Stimulated activated CD4-positive, alpha-beta T cell treated with anti-CD3 and anti-CD28 coated beads, Interleukin-4, amount 100 ng/mL, for 24 hours (primary cell): ENCODE measurements at regions not wholly inside any gene's neighbourhood (a gene's known extent, or its start where the extent isn't known, plus 50 kb on each side); places are given as distances from the start of the nearest gene placed in this dataset.

ENCODE experiments used
- DNase-seq: peaks from one replicate; pipeline ENCODE4 v3.0.0-alpha.2; 2020

DNA sequence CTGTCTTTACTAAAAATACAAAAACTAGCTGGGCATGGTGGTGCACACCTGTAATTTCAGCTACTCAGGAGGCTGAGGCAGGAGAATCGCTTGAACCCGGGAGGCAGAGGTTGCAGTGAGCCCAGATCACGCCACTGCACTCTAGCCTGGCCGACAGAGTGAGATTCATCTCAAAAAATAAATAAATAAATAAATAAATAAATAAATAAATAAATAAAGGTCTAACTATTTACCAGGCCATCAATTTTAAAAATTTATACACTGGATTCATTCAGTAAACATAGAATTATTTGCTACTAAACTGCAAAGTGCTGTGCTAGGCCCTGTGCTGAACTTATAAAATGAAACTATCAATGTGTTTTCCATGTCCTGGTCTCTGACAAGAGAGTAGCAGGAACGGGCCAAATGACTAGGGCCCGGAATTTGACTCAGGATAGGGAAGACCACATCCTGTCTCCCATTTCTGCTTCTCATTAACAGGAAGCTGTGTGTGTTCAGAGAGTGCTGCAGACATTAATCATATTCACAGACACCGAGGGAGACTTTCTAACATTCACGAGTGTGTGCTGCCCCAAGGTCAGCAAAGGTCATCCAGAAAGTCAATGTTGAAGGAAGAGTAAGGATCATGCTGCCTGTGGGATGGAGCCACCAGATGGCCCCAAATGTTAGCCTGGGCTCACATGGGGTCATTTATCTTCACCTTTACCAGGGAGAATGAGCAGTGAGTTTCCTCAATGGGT is 95.8 kb downstream of the SPP2 start:
- DNase-seq, result no peak

DNA sequence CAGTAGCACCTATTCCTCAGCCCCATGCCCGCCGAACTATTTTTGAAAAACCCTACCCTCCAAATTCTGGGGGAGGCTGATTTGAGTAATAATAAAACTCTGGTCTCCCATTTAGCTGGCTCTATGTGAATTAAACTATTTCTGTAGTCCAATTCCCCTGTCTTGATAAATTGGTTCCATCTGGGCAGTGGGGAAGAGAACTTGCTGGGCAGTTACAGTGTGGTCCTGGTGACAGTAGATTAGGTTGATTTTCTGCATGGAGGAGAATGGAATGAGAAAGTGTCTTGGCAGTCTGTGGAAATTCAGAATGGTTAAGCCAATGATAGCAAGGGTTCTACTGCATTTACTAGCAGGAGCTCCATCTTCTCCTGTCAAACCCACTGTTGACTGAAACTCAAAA is 95.0 kb downstream of the SPP2 start:
- DNase-seq, result no peak

DNA sequence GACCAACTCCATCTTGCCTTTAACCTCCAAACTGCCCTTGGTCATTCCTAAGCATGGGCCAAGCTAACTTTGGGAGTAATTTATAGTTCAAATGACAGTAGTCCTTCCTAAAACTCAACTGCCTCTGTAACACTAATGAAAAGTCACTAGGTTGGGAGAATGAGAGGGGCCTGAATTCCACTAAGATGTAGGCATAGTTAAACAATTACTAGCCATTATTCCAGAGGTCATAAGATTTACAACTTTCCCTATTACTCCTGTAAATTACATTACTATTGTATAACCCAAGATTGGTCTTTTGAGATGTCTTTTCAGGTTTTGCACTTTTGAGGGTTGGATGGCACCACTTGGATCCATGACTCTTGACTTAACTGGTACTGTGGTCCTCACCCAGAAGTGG is 94.6 kb downstream of the SPP2 start:
- no peak for DNase-seq

DNA sequence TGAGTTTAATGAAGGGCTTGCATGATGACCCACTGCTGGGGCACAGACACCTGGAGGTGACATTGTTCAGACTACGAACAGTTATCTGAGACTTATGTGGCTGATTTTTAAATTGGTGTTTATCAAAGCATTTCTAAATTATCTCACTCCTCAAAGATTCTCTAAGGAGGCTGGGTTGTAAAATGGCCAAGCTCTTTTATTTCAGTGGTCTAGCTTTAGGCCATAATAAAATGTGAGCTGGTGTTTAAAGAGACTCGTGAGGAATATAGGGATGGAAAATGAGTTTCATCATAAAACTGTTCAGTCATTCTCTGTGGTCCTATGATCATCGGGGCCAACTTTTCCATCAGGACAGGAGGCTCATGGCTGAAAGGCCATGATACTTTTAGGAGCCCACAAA is 93.4 kb downstream of the SPP2 start:
- no peak for DNase-seq

DNA sequence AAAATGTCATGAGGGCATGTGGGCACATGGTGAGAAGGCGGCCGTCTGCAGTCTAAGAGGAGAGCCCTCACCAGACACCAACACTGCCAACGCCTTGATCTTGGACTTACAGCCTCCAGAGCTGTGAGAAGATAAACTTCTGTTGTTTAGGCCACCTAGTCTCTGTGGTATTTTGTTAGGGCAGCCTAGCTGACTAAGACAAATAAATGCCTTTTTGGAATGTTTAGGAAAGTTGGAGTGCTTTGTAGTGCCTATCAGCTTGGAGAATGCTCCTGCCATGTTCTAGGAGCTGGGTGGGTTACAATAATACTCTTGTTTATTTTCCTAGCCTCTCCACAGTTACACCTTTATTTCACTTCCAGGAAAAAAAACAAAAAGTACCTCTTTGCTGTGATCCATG is 92.0 kb downstream of the SPP2 start:
- no peak for DNase-seq

DNA sequence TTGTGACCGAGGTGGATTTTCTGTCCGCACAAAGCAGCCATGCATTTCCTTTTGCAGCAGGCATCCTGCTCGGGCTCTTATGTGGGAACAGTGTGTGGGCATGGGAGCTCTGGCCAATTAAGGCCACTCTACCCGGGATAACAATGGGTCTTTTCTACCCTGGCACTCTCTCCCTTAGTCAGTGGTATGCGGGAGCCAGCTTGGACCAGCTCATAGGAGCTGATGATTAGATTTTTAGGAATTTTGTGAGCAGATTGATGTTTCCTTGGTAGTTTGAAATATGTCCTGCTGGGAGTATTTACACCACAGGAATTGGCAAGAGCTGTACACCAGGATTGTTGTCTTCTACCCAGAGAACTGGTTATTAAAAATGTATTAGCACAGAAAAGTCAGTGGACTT is 89.3 kb downstream of the SPP2 start:
- no peak for DNase-seq

DNA sequence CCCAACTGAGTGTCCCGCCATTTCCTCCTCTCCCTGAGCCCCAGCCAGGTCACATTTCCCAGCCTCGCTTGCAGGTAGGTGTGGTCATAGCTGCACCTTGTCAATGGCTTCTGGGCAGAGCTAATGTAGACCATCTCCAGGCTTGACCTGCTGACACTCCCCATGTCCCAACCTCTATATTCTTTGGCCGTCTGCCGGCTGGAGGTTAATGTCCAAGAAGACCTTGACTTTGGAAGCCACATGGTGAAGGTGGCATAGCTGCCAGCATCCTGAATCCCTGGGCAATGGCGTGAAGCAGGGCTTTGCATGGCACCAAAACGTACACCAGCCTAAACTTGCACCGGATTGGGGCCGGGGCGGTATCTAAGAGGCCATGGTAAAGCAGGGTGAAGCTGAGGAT is 88.3 kb downstream of the SPP2 start:
- DNase-seq, result no peak

DNA sequence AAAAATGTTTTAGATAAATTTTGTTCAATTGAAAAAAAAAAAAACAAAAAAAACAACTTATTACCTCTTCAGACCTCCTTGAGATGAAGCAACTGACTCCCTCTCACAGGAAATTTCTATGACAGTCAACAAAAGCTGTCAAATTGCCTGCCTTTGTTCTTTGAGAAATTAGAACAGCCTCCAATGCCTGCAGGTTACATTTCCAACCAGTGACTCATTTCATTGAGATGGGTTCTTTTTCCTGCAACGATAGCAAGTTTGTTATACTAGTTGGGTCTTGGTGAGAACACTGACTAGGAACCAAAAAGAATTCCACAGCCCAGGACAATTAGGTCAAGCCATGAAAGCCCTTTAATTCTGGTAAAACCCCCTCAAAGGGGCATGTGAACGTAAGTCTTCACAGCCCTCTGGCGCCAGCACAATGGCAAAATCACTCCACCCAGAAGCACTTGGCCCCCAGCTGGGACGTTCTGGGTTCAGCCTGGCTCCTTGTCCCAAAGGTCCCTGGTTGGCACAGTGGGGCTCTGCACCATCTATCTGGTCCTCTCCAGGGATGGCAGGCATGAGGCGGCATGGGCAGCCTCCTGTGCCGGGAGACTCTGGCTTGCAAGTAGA is 87.0 kb downstream of the SPP2 start:
- no peak for DNase-seq

DNA sequence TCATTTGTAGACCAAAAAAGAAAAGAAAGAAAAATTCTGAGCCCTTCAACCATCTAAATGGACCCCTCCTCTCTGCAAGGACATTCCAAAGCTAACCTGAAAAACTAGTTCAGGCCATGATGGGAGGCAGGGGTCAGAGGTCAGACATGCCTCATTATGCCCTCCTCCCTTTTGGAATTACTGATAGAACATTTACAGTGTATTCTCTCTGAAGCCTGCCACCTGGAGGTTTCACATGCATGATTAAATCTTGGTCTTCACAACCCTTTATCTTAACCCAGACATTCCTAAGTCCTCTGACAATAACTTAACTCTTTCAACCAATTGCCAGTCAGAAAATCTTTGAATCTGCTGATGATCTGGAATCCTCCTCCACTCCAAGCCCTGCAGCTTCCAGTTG is 86.0 kb downstream of the SPP2 start:
- no peak for DNase-seq

DNA sequence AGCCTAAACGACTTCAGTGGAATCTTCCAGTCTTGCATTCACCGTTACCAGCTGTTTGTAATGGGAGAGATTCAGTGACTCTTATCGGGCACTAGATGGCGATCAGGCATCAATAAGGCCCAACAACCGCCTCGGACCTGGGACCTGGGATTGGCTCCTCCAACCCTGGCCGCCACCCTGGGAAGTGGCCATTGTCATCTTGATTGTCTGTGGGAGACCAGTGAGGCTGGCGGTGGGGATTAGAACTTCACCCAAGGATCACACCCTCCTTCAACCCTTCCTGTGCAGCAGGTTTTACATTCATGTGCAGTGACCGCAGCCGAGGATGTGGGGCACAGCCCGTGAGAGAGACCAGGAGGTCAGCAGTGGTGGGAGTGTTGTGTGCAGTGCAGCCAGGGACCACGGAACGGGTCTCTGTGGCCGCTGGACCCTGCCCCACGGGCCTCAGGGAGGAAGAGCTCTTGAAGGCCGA is 85.3 kb downstream of the SPP2 start:
- DNase-seq, result peak; percentile 62

DNA sequence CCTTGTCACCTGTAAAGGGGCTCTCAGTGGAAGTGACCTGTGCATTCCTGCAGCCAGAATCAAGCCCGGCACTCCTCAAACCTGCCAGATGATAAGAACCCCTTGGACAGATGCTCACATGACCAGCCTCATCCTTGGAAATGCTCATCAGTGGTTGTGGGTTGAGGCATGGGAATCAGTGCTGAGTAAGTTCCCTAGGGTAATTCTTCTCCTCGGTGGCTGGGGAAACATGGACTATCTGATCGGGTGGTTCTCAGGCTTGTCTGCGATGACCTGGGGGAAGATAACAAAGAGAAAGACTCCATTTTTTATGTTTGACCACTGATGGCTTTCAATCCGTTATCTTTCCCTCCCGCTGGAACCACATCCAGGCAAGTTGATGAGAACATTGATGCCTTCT is 84.0 kb downstream of the SPP2 start:
- DNase-seq, result no peak

DNA sequence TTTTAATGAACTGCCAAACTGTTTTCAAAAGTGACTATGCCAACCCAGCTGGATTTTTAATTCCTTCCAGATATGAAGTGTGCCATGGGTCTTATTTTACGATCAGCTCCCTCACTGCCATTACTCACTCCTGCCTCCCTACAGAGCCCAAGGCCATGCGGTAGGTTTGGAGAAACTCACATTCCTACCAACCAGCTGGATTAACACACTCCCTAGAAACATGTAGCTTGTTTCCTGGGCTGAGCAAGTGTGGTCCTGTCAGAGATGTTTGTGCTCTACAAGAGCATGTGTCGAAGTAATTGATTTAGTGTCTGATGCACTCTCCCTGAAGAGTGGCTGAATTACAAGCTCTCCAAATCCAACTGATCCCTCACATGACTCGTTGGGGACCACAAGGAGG is 82.5 kb downstream of the SPP2 start:
- DNase-seq, result no peak

DNA sequence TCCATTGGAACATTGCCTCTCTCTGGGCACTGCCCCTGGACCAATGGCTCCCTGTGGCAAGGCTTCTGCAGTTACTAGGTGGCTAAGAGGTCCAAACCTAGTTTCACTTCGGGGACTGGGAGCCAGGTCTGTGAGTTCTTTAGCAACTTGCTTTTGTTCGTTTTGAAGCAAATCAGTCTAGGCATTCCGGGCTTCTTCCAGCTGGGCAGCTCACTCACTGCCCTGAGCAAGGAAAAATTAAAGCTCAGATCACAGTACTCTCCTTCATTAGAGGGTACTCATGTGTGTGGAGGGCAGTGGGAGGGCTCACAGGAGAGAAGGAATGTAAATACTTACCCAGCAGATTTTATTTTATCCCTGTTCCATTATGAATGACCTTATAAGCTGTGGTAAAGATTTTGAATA is 80.3 kb downstream of the SPP2 start:
- DNase-seq, result no peak

DNA sequence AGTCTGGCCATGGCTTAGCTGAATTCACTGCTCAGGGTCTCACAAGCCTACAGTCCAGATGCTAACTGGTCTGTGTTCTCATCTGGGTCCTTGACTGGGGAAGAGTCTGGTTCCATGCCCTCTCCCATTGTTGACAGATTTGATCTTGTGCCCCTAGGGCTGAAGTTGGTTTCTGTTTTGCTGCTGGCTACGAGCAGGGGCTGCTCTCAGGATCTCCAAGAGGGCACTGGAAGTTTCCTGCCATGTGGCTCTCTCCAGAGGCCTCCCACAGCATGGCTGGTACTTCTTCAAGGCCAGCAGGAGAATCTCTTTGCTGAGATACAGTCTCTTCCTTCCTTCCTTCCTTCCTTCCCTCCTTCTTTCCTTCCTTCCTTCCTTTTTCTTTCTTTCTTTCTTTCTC is 78.1 kb downstream of the SPP2 start:
- no peak for DNase-seq
